Gastroesophageal sphincter (tissue), 3 donors: ENCODE measurements at regions not wholly inside any gene's neighbourhood (a gene's known extent, or its start where the extent isn't known, plus 50 kb on each side); places are given as distances from the start of the nearest gene placed in this dataset.

Experiments used
- EP300 ChIP-seq: sonication (generic); formaldehyde crosslinking; IDR thresholded peaks from one replicate; pipeline ENCODE4 v1.6.1; 2017; ENCODE audit warnings: antibody characterized with exemption, mild to moderate bottlenecking
- POLR2A ChIP-seq, 2 donors: fragments of 450-650 bp; IDR thresholded peaks; one replicate each; pipeline ENCODE4 v1.6.1; 2017; ENCODE audit warnings: antibody characterized with exemption in 2 of 2, mild to moderate bottlenecking in 2 of 2, moderate library complexity in 1 of 2
- POLR2AphosphoS5 ChIP-seq: sonication (generic); formaldehyde crosslinking; IDR thresholded peaks from one replicate; pipeline ENCODE4 v1.6.1; 2017; ENCODE audit warnings: antibody characterized with exemption
- TF ChIP-seq, protein P1 (sequence below), 4 experiments: fragments of 200-600 bp in 2 of 4; fragments of 450-650 bp in 2 of 4; sonication (generic) in 1 of 4; IDR thresholded peaks; one replicate each; pipeline ENCODE4 v1.5.1; 2017 to 2019; ENCODE audit warnings: antibody characterized with exemption in 4 of 4, mild to moderate bottlenecking in 2 of 4, moderate library complexity in 2 of 4

- TF ChIP-seq POLR2AphosphoS5 = no peak
- TF ChIP-seq POLR2A (IDR thresholded peaks at IDR 0.05) = no peak
- TF ChIP-seq, protein P1, sequence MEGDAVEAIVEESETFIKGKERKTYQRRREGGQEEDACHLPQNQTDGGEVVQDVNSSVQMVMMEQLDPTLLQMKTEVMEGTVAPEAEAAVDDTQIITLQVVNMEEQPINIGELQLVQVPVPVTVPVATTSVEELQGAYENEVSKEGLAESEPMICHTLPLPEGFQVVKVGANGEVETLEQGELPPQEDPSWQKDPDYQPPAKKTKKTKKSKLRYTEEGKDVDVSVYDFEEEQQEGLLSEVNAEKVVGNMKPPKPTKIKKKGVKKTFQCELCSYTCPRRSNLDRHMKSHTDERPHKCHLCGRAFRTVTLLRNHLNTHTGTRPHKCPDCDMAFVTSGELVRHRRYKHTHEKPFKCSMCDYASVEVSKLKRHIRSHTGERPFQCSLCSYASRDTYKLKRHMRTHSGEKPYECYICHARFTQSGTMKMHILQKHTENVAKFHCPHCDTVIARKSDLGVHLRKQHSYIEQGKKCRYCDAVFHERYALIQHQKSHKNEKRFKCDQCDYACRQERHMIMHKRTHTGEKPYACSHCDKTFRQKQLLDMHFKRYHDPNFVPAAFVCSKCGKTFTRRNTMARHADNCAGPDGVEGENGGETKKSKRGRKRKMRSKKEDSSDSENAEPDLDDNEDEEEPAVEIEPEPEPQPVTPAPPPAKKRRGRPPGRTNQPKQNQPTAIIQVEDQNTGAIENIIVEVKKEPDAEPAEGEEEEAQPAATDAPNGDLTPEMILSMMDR (IDR thresholded peaks at IDR 0.05) = no peak
- TF ChIP-seq EP300 = no peak
These were observed 52.4 kb upstream of the SERINC1 start for GRCh38 chr6:122524056-122524455.
